ENCODE measurements at regions not wholly inside any gene's neighbourhood (a gene's known extent, or its start where the extent isn't known, plus 50 kb on each side); places are given as distances from the start of the nearest gene placed in this dataset.

- no peaks in the 10 kb centered on the region for H3K4me1 ChIP-seq
- in situ Hi-C loops (cut with MboI; ENCODE audit: low pct_ligation_motif_present in 1 of 4, low pct_unique_long_range_greater_than_20kb in 1 of 4, low sequenced_read_pairs in 3 of 4) (no loop called here), intact Hi-C loops (cut with DNase I; ENCODE audit: low total_unique reads) (loop anchor here (10.0 kb wide), 1 partner anchor 134 kb away; no protein-coding TSS in a partner anchor)
- no peak overlapping the region for H3K27ac ChIP-seq
- WGBS, 2 donors (ENCODE audit: low coverage in 1 of 2): 90 to 95% methylated on average over 2 to 19 of the region's 19 CpGs
- no peak overlapping the region for H3K4me3 ChIP-seq
- no peak for DNase-seq
- H3K27me3 ChIP-seq: no peaks in the 10 kb centered on the region
- no peaks in the 10 kb centered on the region for H3K9me3 ChIP-seq
- TF ChIP-seq POLR2AphosphoS5 (IDR thresholded peaks at IDR 0.05) (no peak), EP300 (IDR thresholded peaks at IDR 0.05; ENCODE audit: low read depth) (no peak), POLR2A (IDR thresholded peaks at IDR 0.05) (no peak), CTCF (IDR thresholded peaks at IDR 0.05) (no peak)
- no peaks in the 10 kb centered on the region for H3K36me3 ChIP-seq
These were observed 118.7 kb upstream of the GDF10 start for GRCh38 chr10:47181052-47181849.

- WGBS, 2 donors (ENCODE audit: low coverage in 1 of 2): 79% methylated on average over 11 of the region's 11 CpGs; no CpG with 5 or more reads in 1 of the 2 donors
- H3K4me1 ChIP-seq: no peaks in the 10 kb centered on the region
- H3K27me3 ChIP-seq: no peaks in the 10 kb centered on the region
- intact Hi-C loops (cut with DNase I; ENCODE audit: low total_unique reads): loop anchor here (10.0 kb wide), 1 partner anchor 132 kb away; no protein-coding TSS in a partner anchor
- no peak overlapping the region for H3K4me3 ChIP-seq
- H3K27ac ChIP-seq: no peak overlapping the region
- no peaks in the 10 kb centered on the region for H3K9me3 ChIP-seq
- H3K36me3 ChIP-seq: no peaks in the 10 kb centered on the region
- TF ChIP-seq EP300 (IDR thresholded peaks at IDR 0.05; ENCODE audit: low read depth) (no peak), POLR2A (IDR thresholded peaks at IDR 0.05) (no peak), CTCF (IDR thresholded peaks at IDR 0.05) (no peak), POLR2AphosphoS5 (IDR thresholded peaks at IDR 0.05) (no peak)
- no peak for DNase-seq
- in situ Hi-C loops (cut with MboI; ENCODE audit: low pct_ligation_motif_present in 1 of 4, low pct_unique_long_range_greater_than_20kb in 1 of 4, low sequenced_read_pairs in 3 of 4): no loop called here
These were observed 116.9 kb upstream of the GDF10 start for GRCh38 chr10:47182934-47183703.

GRCh38 chr10:47183704-47184041, 116.3 kb upstream of the GDF10 start:
- no peak for DNase-seq
- no peak for TF ChIP-seq CTCF (IDR thresholded peaks at IDR 0.05)
- TF ChIP-seq POLR2A (IDR thresholded peaks at IDR 0.05): no peak
- TF ChIP-seq EP300 (IDR thresholded peaks at IDR 0.05; ENCODE audit: low read depth): no peak
- TF ChIP-seq POLR2AphosphoS5 (IDR thresholded peaks at IDR 0.05): no peak
- no peak overlapping the region for H3K4me3 ChIP-seq
- intact Hi-C loops (cut with DNase I; ENCODE audit: low total_unique reads) (loop anchor here (10.0 kb wide), 1 partner anchor 131 kb away; no protein-coding TSS in a partner anchor), in situ Hi-C loops (cut with MboI; ENCODE audit: low pct_ligation_motif_present in 1 of 4, low pct_unique_long_range_greater_than_20kb in 1 of 4, low sequenced_read_pairs in 3 of 4) (no loop called here)
- H3K36me3 ChIP-seq: no peaks in the 10 kb centered on the region
- WGBS, 2 donors (ENCODE audit: low coverage in 1 of 2): 86% methylated on average over 4 of the region's 4 CpGs; no CpG with 5 or more reads in 1 of the 2 donors
- no peak overlapping the region for H3K27ac ChIP-seq
- H3K27me3 ChIP-seq: no peaks in the 10 kb centered on the region
- no peaks in the 10 kb centered on the region for H3K9me3 ChIP-seq
- no peaks in the 10 kb centered on the region for H3K4me1 ChIP-seq

- DNase-seq: no peak
- no peaks in the 10 kb centered on the region for H3K36me3 ChIP-seq
- no peak for TF ChIP-seq EP300 (IDR thresholded peaks at IDR 0.05; ENCODE audit: low read depth)
- TF ChIP-seq CTCF (IDR thresholded peaks at IDR 0.05): no peak
- no peak for TF ChIP-seq POLR2AphosphoS5 (IDR thresholded peaks at IDR 0.05)
- no peak for TF ChIP-seq POLR2A (IDR thresholded peaks at IDR 0.05)
- H3K4me1 ChIP-seq: no peaks in the 10 kb centered on the region
- H3K9me3 ChIP-seq: no peaks in the 10 kb centered on the region
- 74% methylated on average over 3 of the region's 3 CpGs; no CpG with 5 or more reads in 1 of the 2 donors for WGBS, 2 donors (ENCODE audit: low coverage in 1 of 2)
- intact Hi-C loops (cut with DNase I; ENCODE audit: low total_unique reads): loop anchor here (10.0 kb wide), 1 partner anchor 131 kb away; no protein-coding TSS in a partner anchor
- no peak overlapping the region for H3K4me3 ChIP-seq
- in situ Hi-C loops (cut with MboI; ENCODE audit: low pct_ligation_motif_present in 1 of 4, low pct_unique_long_range_greater_than_20kb in 1 of 4, low sequenced_read_pairs in 3 of 4): no loop called here
- H3K27me3 ChIP-seq: no peaks in the 10 kb centered on the region
- H3K27ac ChIP-seq: no peak overlapping the region
These were observed 115.7 kb upstream of the GDF10 start for GRCh38 chr10:47184273-47184672.
